Heart left ventricle (tissue), 16 donors: ENCODE measurements at regions not wholly inside any gene's neighbourhood (a gene's known extent, or its start where the extent isn't known, plus 50 kb on each side); places are given as distances from the start of the nearest gene placed in this dataset.

Source experiments
- ATAC-seq, 4 donors: fragments of 200-7000 bp; cut with Tn5 transposase; one replicate each; pipeline ENCODE4 v1.9.1; 2020 to 2022; ENCODE audit warnings: moderate library complexity in 4 of 4, mild to moderate bottlenecking in 3 of 4, moderate number of reproducible peaks in 1 of 4
- DNase-seq, 5 donors: peaks; one replicate each; pipeline ENCODE4 v3.0.0-alpha.2; 2020
- H3K27ac ChIP-seq, 12 donors: fragments of 200-600 bp; sonication (generic) in 4 of 12; one replicate each; pipeline versions ENCODE4 v1.5.0 to v1.8.0; 2016 to 2022; ENCODE audit warnings: mild to moderate bottlenecking in 2 of 12
- H3K27me3 ChIP-seq, 9 donors: fragments of 200-600 bp; sonication (generic) in 2 of 9; one replicate each; pipeline versions ENCODE4 v1.5.1 to v1.8.0; 2016 to 2022; ENCODE audit warnings: mild to moderate bottlenecking in 3 of 9
- H3K36me3 ChIP-seq, 9 donors: fragments of 200-600 bp; sonication (generic) in 2 of 9; one replicate each; pipeline versions ENCODE4 v1.5.0 to v1.8.0; 2018 to 2022; ENCODE audit warnings: mild to moderate bottlenecking in 2 of 9
- H3K4me1 ChIP-seq, 12 donors: fragments of 200-600 bp; sonication (generic) in 4 of 12; one replicate each; pipeline versions ENCODE4 v1.5.0 to v1.8.0; 2016 to 2022; ENCODE audit warnings: mild to moderate bottlenecking in 3 of 12
- H3K4me3 ChIP-seq, 12 donors: fragments of 200-600 bp; sonication (generic) in 4 of 12; one replicate each; pipeline versions ENCODE4 v1.5.0 to v1.8.0; 2017 to 2022; ENCODE audit warnings: mild to moderate bottlenecking in 9 of 12, moderate library complexity in 4 of 12
- H3K9me3 ChIP-seq, 12 donors: fragments of 200-600 bp; sonication (generic) in 4 of 12; one replicate each; pipeline versions ENCODE4 v1.5.0 to v1.8.0; 2016 to 2022; ENCODE audit warnings: mild to moderate bottlenecking in 1 of 12
- CTCF ChIP-seq, 12 donors: fragments of 200-600 bp; sonication (generic) in 4 of 12; IDR thresholded peaks; one replicate each; pipeline versions ENCODE4 v1.5.0 to v1.8.0; 2018 to 2022; ENCODE audit warnings: antibody characterized with exemption in 12 of 12, mild to moderate bottlenecking in 5 of 12
- POLR2A ChIP-seq, 2 donors: fragments of 450-650 bp; IDR thresholded peaks; one replicate each; pipeline ENCODE4 v1.6.1; 2017; ENCODE audit warnings: antibody characterized with exemption in 2 of 2, mild to moderate bottlenecking in 2 of 2, moderate library complexity in 2 of 2
- WGBS, 4 donors: extraction: QIAGEN DNeasy Blood & Tissue Kit in 2 of 4; methylation state at CpG; one replicate each; pipeline versions ENCODE4 v1.1.5 to v1.1.7; 2013 to 2018; 5-methylcytosine and 5-hydroxymethylcytosine counted together
- intact Hi-C, 10 donors: fragments of 100-400 bp; cut with DNase I; formaldehyde crosslinking; loops; one replicate each; pipeline versions ENCODE4 v1.11.1 to v1.14.2; 2022
- donor health status: ischemic (EF 13 %, LVEDD 7.1; RV severe dilation, severe dysfunction).
- donor health status: healthy with polysubstance abuse.
- donor health status: DM: no; HTN: yes; CAD: no.
- donor health status: DM: no; HTN: no; CAD: no.
- donor health status: ischemic (EF 25% LVEDD 6.9; RV normal size, moderate dysfunction).
- donor health status: ischemic (EF 25% LVEDD 5.7; RV mildly dilated, moderate dysfunction).
- donor health status: healthy.
- donor health status: DM: yes; HTN: yes; CAD: no.
- donor health status: ischemic (EF 35%, LVEDD 5.7; RV mildly dilated, moderate dysfunction).
- donor health status: nonischemic (EF 11% LVEDD 7.7; RV severe dilation, severe dysfunction).
- donor health status: DM: yes; HTN: yes; CAD: no.
- donor health status: PGD.
- donor health status: ischemic (EF 29% LVEDD 5.4; RV normal size, mild dysfunction).
- donor health status: nonischemic (EF 23%, LVEDD 6.1; RV moderate dilation, normal function).

GRCh38 chr1:30360753-30361152 lies 362.6 kb downstream of the MATN1 start:
- DNase-seq = no peak
- Histone ChIP-seq H3K9me3 (no peaks in the 10 kb centered on the region), H3K27me3 (peaks cover 0 to 61% (median 4%) of the 10 kb centered on the region in 9 donors), H3K4me3 (no peak overlapping the region), H3K36me3 (no peaks in the 10 kb centered on the region), H3K27ac (no peak overlapping the region), H3K4me1 (no peaks in the 10 kb centered on the region)
- no peak for TF ChIP-seq CTCF (IDR thresholded peaks at IDR 0.05)
- WGBS, 4 donors = 57 to 72% (median 66%) methylated on average over 6 to 7 of the region's 7 CpGs
- ATAC-seq = no peak
- intact Hi-C loops = no loop called here

- ATAC-seq = no peak
- H3K9me3 ChIP-seq = no peaks in the 10 kb centered on the region
- intact Hi-C loops = no loop called here
- H3K4me3 ChIP-seq = no peak overlapping the region
- no peaks in the 10 kb centered on the region for H3K36me3 ChIP-seq
- H3K4me1 ChIP-seq = no peaks in the 10 kb centered on the region
- TF ChIP-seq CTCF (IDR thresholded peaks at IDR 0.05) = no peak
- no peak for TF ChIP-seq POLR2A (IDR thresholded peaks at IDR 0.05)
- H3K27ac ChIP-seq = no peak overlapping the region
- DNase-seq = no peak
- 69 to 83% (median 74%) methylated on average over 2 of the region's 2 CpGs for WGBS, 4 donors
- peaks cover 0 to 61% (median 4%) of the 10 kb centered on the region in 9 donors for H3K27me3 ChIP-seq
These were observed 363.1 kb downstream of the MATN1 start for GRCh38 chr1:30360281-30360680.

- ATAC-seq = no peak
- intact Hi-C loops = loop anchor here in 4 of 10 donors (10.0 kb wide), 2 partner anchors 215 to 345 kb away; no protein-coding TSS in a partner anchor
These were observed 363.7 kb downstream of the MATN1 start for GRCh38 chr1:30359539-30360220.

DNA sequence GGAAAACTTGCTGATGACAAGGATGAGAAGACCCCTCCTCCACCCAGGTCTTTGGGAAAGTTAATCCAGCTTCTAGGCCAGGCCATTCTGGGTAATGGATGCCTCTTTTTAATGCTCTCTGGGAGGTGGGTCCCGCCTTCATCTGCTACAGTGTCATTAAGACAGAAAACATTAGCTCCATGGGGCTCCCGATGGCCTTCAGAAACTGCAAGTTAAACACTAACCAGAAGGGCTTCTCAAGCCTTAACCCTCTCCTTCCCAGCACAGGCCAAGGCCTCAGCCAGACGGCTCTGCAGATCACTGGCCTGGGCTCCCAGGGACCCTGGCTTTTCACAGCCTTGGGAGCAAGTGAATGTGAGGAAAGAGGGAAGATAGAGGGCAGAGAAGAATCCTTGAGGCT lies 364.9 kb downstream of the MATN1 start:
- Histone ChIP-seq H3K27ac (no peak overlapping the region), H3K27me3 (peaks cover 0 to 47% (median 6%) of the 10 kb centered on the region in 9 donors), H3K4me1 (no peaks in the 10 kb centered on the region), H3K4me3 (no peak overlapping the region), H3K36me3 (no peaks in the 10 kb centered on the region), H3K9me3 (no peaks in the 10 kb centered on the region)
- DNase-seq (no peak), ATAC-seq (no peak)
- intact Hi-C loops = loop anchor here in 4 of 10 donors (10.0 kb wide), 2 partner anchors 216 to 346 kb away; no protein-coding TSS in a partner anchor
- no peak for TF ChIP-seq POLR2A (IDR thresholded peaks at IDR 0.05)
- no peak for TF ChIP-seq CTCF (IDR thresholded peaks at IDR 0.05)
- 27 to 40% (median 28%) methylated on average over 3 of the region's 3 CpGs for WGBS, 4 donors

More at GRCh38 chr1:30359539-30360220, 363.7 kb downstream of the MATN1 start:
- Histone ChIP-seq H3K4me3 (no peak overlapping the region), H3K9me3 (no peaks in the 10 kb centered on the region), H3K27ac (no peak overlapping the region), H3K4me1 (no peaks in the 10 kb centered on the region), H3K36me3 (no peaks in the 10 kb centered on the region), H3K27me3 (peaks cover 0 to 55% (median 4%) of the 10 kb centered on the region in 9 donors)
- DNase-seq = no peak
- no peak for TF ChIP-seq CTCF (IDR thresholded peaks at IDR 0.05)
- 61 to 67% (median 66%) methylated on average over 6 to 12 of the region's 12 CpGs for WGBS, 4 donors
